HG02759 (cell line): ENCODE measurements at regions not wholly inside any gene's neighbourhood (a gene's known extent, or its start where the extent isn't known, plus 50 kb on each side); places are given as distances from the start of the nearest gene placed in this dataset.
"Not testable (repeated sequence)": the region's sequence is repeated elsewhere in the genome, so short reads cannot be mapped to it uniquely, and the experiment has no call there.

Experiments used
- ATAC-seq: cut with Tn5 transposase; IDR thresholded peaks from one replicate; pipeline ENCODE4 v1.9.1; 2021; ENCODE audit warnings: mild to moderate bottlenecking, moderate library complexity; ENCODE audit not compliant: unreplicated experiment

GRCh38 chr5:96110300-96110699 lies 148.6 kb upstream of the ELL2 start:
- no peak for ATAC-seq

GRCh38 chr5:96108629-96109028 lies 147.0 kb upstream of the ELL2 start:
- not testable (repeated sequence) for ATAC-seq

DNA sequence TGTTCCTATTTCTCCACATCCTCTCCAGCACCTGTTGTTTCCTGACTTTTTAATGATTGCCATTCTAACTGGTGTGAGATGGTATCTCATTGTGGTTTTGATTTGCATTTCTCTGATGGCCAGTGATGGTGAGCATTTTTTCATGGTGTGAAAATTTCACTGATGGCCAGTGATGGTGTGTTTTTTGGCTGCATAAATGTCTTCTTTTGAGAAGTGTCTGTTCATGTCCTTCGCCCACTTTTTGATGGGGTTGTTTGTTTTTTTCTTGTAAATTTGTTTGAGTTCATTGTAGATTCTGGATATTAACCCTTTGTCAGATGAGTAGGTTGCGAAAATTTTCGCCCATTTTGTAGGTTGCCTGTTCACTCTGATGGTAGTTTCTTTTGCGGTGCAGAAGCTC lies 142.2 kb upstream of the ELL2 start:
- ATAC-seq = not testable (repeated sequence)

DNA sequence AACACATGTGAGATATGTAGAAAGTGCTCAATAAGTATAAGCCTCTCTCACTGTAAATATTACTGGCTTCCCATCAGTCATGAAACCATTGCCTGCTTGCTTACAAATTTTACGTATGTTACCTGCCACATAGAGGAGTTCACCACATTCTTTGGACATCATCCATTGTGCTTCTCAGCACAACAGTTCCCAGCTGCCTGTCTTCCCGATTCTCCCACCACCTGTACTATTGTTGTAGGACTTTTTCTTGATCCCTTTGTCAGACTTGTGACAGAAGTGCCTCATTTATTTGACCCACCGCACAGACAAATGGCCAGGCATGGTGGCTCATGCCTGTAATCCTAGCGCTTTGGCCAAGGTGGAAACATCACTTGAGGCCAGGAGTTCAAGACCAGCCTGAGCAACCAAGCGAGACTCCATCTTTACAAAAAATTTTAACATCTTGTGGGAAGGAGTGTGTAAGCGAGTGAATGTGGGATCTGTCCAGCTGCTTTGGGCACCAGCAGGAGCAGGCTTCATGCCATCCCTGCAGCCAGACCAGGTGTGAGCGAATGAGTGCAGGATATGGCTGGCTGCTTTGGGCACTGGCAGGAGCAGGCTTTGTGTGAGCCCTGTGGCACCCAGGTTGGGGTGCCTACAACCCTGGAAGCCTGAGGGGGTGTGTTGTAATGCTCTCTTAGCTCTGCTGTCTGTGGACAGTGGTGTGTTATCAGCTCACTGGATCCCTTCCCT lies 139.9 kb upstream of the ELL2 start:
- ATAC-seq = no peak

DNA sequence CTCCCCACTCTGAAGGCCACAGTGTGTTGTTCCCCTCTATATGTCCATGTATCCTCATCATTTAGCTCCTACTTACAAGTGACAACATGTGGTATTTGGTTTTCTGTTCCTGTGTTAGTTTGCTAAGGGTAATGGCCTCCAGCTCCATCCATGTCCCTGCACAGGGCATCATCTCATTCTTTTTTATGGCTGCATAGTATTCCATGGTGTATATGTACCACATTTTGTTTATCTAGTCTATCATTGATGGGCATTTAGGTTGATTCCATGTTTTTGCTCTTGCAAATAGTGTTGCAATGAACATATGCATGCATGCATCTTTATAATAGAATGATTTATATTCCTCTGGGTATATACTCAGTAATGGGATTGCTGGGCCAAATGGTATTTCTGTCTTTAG lies 135.8 kb upstream of the ELL2 start:
- not testable (repeated sequence) for ATAC-seq

- no peak for ATAC-seq
Measured at GRCh38 chr5:96096724-96097123, 135.1 kb upstream of the ELL2 start.

GRCh38 chr5:96094904-96095303 lies 133.3 kb upstream of the ELL2 start:
- ATAC-seq = no peak

- ATAC-seq = no peak
Measured at GRCh38 chr5:96093890-96094381, 132.3 kb upstream of the ELL2 start.

DNA sequence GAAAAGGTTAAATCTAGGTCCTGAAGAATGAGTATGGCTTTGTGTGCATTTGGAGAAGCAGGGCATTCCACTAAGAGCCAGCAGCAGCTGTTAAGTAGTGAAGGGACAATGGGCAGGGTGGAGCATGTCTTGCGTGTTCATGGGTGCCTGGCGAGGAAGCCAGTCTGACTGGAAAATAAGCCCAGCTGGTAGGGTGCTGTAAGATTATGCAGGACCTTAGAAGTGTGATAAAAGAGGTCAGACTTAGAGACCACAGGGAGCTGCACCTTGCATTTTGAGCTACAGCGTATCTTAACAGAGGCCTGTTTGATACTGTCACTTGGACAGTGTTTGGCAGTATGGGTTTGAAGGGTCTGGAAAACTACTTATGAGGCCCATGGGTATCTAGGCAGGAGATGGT lies 131.7 kb upstream of the ELL2 start:
- no peak for ATAC-seq

DNA sequence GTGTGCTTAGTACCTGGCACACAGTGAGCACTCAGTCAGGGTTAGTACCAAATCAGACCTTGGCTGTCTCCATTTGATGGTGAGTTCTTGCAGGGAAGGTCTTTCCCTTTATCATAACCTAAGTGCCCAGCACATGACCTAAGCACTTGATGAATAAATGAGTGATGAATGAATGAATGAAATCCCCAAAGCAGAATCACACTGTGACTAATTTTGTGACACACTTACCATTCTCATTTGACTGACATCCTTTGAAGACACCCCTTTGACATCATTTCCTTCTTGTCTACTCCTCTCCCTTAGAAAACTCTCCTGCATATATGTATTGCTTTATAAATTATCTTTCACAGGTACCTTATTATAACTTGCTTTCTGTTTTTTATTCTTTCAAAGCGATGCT lies 130.2 kb upstream of the ELL2 start:
- ATAC-seq = no peak

- ATAC-seq = no peak
Measured at GRCh38 chr5:96090215-96090614, 128.6 kb upstream of the ELL2 start.

DNA sequence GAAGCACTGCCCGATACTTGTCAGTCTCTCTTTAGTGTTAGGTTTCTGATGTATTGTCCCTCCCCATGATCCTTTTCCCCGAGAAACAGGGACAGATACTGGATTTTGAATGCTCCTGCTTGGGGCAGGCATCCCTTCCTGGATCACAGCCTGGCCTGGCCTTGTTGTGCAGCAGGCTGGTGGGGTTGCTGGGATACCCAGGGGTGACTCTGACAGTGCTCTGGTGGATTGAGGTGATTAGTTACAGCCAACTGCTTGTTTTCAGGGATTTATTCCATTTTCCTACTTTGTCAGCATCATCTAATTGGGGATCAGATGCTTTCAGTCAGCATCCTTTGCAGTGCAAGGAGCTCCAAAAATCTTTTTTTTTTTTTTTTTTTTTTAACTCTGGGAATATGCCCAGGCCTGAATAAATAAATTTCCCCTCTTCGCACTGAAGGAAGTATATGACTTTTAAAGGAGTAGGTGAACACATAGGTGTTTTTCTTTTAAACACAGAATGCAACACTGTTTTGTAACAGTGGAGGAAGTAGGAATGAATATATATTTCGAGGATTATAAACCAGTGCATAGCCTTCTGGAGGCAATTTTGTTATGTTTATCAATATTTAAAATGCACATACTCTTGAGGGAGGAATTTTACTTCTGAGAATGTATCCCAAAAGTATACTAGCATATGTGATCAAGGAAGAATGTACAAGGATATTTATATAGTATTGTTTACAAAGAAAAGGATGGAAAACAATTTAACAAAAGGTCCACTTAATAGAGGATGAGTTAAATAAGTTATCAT lies 127.3 kb upstream of the ELL2 start:
- no peak for ATAC-seq

- ATAC-seq = no peak
Measured at GRCh38 chr5:96087939-96088338, 126.3 kb upstream of the ELL2 start.

GRCh38 chr5:96084874-96085506 lies 123.3 kb upstream of the ELL2 start:
- ATAC-seq = no peak

DNA sequence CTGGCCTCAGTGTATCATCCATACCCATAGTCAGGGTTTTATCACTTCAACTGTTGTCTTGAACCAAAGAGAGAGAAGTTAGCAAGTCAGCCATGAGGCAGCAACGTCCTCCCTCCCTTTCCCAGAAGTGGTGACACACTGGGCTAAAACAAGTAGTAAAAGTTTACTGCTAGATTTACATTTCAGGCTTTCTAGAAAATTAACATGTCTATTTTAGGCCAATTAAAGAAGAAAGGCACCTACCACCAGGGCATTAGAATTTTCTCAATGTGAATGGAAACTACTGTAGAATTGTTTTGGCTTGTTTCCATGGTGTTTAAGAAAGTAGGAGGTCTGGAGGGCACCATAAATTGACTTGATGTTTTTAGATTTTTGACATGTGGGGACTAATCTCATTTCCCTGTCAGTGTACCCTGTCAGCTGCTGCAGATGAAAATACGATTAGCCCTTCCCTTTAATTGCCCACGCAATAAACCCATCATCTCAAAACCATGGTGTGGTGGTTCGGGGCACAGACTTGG lies 121.8 kb upstream of the ELL2 start:
- ATAC-seq = no peak

DNA sequence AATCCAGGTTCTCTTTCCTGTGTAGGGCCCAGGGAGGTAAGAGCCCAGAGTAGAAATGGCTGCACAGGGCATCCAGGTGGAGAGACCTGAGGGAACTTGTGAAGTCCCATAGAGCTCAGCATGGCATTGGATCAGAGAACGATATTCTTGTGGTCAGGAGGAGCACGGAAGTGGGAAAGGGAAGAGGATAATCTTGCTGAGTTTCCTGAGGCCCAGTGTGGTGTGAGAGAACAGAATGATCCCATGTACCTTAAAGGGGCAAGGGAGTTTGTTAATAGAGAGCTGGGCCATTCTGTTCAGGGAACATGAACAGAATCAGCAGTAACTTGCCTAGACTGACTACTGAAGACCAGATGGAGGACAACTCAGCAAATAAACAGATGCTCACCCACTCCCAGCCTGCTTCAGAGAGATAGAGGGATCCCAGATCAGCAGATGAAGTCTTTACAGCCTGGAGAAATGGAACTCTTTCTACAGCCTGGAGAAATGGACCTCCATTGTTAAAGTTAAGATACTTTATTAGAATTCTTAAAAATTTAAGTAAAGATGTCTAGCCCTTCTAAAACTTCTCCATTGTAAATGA lies 119.7 kb upstream of the ELL2 start:
- ATAC-seq = no peak

GRCh38 chr5:96080557-96080956 lies 118.9 kb upstream of the ELL2 start:
- ATAC-seq = no peak

GRCh38 chr5:96079962-96080361 lies 118.3 kb upstream of the ELL2 start:
- ATAC-seq = no peak

DNA sequence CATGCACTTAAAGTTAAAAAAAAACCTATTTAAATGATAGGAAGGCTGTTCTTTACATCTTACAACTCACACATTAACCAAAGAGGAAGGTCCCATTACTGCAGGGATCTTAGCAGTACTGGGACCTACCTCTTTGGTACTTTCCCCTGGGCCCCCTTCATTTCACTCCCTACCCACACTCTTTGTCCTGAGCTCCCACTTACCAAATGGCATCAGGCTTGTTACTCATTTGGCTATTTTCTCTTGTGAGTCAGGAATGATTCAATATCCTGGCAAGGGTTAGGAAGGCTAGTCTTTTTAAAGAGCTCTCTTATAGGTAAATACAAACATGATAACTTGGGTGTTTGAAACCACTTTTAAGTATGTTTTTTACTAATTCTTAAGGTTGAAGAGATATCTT lies 117.4 kb upstream of the ELL2 start:
- ATAC-seq = no peak

DNA sequence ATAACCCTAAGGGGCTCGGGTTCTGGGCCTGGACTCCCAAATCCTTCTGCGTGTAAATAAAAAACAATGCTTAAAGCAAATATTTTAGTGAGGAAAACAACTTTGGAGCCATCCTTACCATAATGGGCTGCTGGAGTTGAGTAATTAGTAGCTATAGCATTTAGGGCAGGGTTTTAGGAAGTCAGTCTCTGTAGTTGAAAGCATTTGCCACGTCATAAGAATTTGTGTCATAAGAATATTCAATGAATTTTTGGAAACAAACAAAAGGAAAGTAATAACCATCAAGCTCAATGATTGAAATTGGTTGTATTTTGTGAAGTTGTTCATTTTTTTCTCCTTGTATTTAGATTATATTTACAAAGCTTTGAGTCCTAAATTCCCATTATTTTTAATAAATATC lies 114.8 kb upstream of the ELL2 start:
- no peak for ATAC-seq

- ATAC-seq = no peak
Measured at GRCh38 chr5:96075579-96076289, 114.1 kb upstream of the ELL2 start.
